ENCODE measurements at regions not wholly inside any gene's neighbourhood (a gene's known extent, or its start where the extent isn't known, plus 50 kb on each side); places are given as distances from the start of the nearest gene placed in this dataset.

GRCh38 chrY:16715278-16715677 lies 1164.7 kb downstream of the CDY2B start:
- no peak overlapping the region for H3K27ac ChIP-seq (ENCODE audit: low read depth in 2 of 2, low read length in 1 of 2)
- no peaks in the 10 kb centered on the region for H3K4me1 ChIP-seq (ENCODE audit: control insufficient read depth in 2 of 2, insufficient read depth in 2 of 2, low read length in 1 of 2)
- no peaks in the 10 kb centered on the region for H3K36me3 ChIP-seq (ENCODE audit: control insufficient read depth in 2 of 2, insufficient read depth in 2 of 2, low read length in 1 of 2)
- no peak overlapping the region for H3K4me3 ChIP-seq (ENCODE audit: low read depth in 1 of 2, low read length in 2 of 2)
- H3K9me3 ChIP-seq (ENCODE audit: control insufficient read depth in 2 of 2, insufficient read depth in 1 of 2, low read depth in 1 of 2, low read length in 1 of 2): no peaks in the 10 kb centered on the region
- H3K27me3 ChIP-seq (ENCODE audit: control insufficient read depth in 1 of 2, insufficient read depth in 2 of 2, low read length in 2 of 2): no peaks in the 10 kb centered on the region

DNA sequence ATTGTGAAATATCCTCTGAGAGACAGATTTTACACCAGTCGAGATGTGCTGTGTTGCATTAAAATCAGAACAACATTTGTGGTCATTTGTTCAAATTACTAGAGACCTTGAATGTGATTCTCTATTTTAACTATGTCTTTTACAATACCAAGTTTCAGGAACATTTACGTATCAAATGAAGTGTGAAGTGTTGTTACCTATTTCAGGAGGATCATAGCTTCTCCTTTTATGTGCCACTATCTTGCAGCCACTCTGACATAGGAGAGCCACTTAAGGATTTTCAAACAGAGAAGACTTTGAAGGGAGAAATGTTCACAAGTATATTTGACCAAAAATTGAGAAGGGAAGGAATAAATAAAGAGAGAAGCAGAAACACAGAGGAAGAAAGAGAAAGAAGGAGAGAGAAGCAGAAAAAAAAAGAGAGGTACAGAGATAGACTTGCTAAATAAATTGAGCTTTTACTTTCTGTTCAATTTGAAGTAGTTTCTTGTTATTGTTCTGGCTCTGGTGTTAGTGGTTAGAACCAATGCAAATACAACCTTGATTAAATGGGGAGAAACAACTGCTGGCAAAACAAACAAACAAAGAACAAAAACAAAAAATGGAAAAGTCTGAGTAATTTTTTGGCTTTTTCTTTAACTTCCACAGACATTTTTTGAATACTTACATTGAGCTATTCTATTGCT lies 1206.8 kb downstream of the CDY2B start:
- 47 to 70% methylated on average over 2 of the region's 2 CpGs for WGBS, 2 donors
- Histone ChIP-seq H3K27me3 (ENCODE audit: control insufficient read depth in 1 of 2, insufficient read depth in 2 of 2, low read length in 2 of 2) (no peaks in the 10 kb centered on the region), H3K36me3 (ENCODE audit: control insufficient read depth in 2 of 2, insufficient read depth in 2 of 2, low read length in 1 of 2) (no peaks in the 10 kb centered on the region), H3K4me3 (ENCODE audit: low read depth in 1 of 2, low read length in 2 of 2) (no peak overlapping the region), H3K9me3 (ENCODE audit: control insufficient read depth in 2 of 2, insufficient read depth in 1 of 2, low read depth in 1 of 2, low read length in 1 of 2) (no peaks in the 10 kb centered on the region), H3K27ac (ENCODE audit: low read depth in 2 of 2, low read length in 1 of 2) (no peak overlapping the region), H3K4me1 (ENCODE audit: control insufficient read depth in 2 of 2, insufficient read depth in 2 of 2, low read length in 1 of 2) (no peaks in the 10 kb centered on the region)

- Histone ChIP-seq H3K36me3 (ENCODE audit: control insufficient read depth in 2 of 2, insufficient read depth in 2 of 2, low read length in 1 of 2) (no peaks in the 10 kb centered on the region), H3K27ac (ENCODE audit: low read depth in 2 of 2, low read length in 1 of 2) (no peak overlapping the region), H3K4me1 (ENCODE audit: control insufficient read depth in 2 of 2, insufficient read depth in 2 of 2, low read length in 1 of 2) (no peaks in the 10 kb centered on the region), H3K4me3 (ENCODE audit: low read depth in 1 of 2, low read length in 2 of 2) (no peak overlapping the region), H3K27me3 (ENCODE audit: control insufficient read depth in 1 of 2, insufficient read depth in 2 of 2, low read length in 2 of 2) (no peaks in the 10 kb centered on the region), H3K9me3 (ENCODE audit: control insufficient read depth in 2 of 2, insufficient read depth in 1 of 2, low read depth in 1 of 2, low read length in 1 of 2) (no peaks in the 10 kb centered on the region)
- 67 to 71% methylated on average over 1 of the region's 1 CpG for WGBS, 2 donors
Observed at GRCh38 chrY:16668402-16668801, 1211.6 kb downstream of the CDY2B start.

DNA sequence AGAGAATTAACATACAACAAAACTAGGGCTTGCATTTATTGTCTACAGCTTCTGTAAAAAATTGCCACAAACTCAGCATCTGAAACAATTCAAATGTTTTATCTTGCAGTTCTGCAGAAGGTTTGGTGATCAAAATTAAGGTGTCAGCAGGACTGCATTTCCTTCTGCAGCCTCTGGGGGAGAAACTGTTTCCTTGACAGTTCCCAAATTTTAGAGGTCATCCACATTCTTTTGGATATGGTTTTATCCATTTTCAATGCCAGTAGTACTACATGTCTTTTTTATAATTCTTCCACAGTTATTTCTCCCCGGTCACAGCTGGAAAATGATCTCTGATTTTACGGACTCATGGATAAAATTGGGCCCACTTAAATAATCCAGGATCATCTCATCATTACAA lies 1217.3 kb downstream of the CDY2B start:
- no peaks in the 10 kb centered on the region for H3K9me3 ChIP-seq (ENCODE audit: control insufficient read depth in 2 of 2, insufficient read depth in 1 of 2, low read depth in 1 of 2, low read length in 1 of 2)
- no peaks in the 10 kb centered on the region for H3K4me1 ChIP-seq (ENCODE audit: control insufficient read depth in 2 of 2, insufficient read depth in 2 of 2, low read length in 1 of 2)
- H3K4me3 ChIP-seq (ENCODE audit: low read depth in 1 of 2, low read length in 2 of 2): no peak overlapping the region
- H3K27me3 ChIP-seq (ENCODE audit: control insufficient read depth in 1 of 2, insufficient read depth in 2 of 2, low read length in 2 of 2): no peaks in the 10 kb centered on the region
- no peak overlapping the region for H3K27ac ChIP-seq (ENCODE audit: low read depth in 2 of 2, low read length in 1 of 2)
- 67 to 78% methylated on average over 1 to 2 of the region's 2 CpGs for WGBS, 2 donors
- no peaks in the 10 kb centered on the region for H3K36me3 ChIP-seq (ENCODE audit: control insufficient read depth in 2 of 2, insufficient read depth in 2 of 2, low read length in 1 of 2)

DNA sequence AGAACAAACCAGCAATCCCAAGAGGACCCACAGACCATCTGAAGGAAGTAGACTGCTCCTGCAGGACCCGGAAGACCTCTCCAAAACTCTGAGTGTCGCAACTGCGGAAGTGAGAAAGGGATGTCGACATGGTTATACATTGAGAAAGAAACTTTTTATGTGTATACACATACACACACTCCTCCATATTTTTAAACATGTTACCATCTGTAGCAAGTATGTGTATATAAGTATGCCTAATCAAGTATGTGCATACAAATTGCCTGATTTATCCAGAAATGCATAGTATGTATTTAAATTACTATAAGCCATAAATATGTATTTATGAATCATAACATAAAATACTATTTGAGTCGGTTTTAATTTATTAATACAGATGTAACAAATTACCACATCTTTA lies 1220.7 kb downstream of the CDY2B start:
- H3K27me3 ChIP-seq (ENCODE audit: control insufficient read depth in 1 of 2, insufficient read depth in 2 of 2, low read length in 2 of 2): no peaks in the 10 kb centered on the region
- no peaks in the 10 kb centered on the region for H3K4me1 ChIP-seq (ENCODE audit: control insufficient read depth in 2 of 2, insufficient read depth in 2 of 2, low read length in 1 of 2)
- H3K4me3 ChIP-seq (ENCODE audit: low read depth in 1 of 2, low read length in 2 of 2): no peak overlapping the region
- H3K9me3 ChIP-seq (ENCODE audit: control insufficient read depth in 2 of 2, insufficient read depth in 1 of 2, low read depth in 1 of 2, low read length in 1 of 2): no peaks in the 10 kb centered on the region
- WGBS, 2 donors: 40 to 90% methylated on average over 1 to 5 of the region's 5 CpGs
- H3K27ac ChIP-seq (ENCODE audit: low read depth in 2 of 2, low read length in 1 of 2): no peak overlapping the region
- no peaks in the 10 kb centered on the region for H3K36me3 ChIP-seq (ENCODE audit: control insufficient read depth in 2 of 2, insufficient read depth in 2 of 2, low read length in 1 of 2)

DNA sequence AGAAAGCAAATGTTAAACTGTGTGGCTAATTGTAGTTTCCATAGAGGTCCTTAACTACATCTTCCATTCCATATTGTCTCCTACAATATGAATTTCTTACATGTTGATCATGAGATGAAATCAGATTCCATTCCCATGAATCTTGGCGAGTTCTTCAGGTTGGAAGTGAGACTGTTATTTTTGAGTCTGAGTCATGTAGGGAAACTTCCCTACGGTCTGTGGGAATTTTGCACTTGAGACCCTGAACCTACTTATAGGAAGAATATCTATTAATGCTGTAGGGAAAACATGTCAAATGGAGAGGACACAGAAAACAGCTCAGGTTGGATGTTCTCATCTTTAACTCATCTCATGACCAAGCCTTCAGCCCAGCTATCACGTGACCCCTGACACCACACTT lies 1226.0 kb downstream of the CDY2B start:
- no peaks in the 10 kb centered on the region for H3K27me3 ChIP-seq (ENCODE audit: control insufficient read depth in 1 of 2, insufficient read depth in 2 of 2, low read length in 2 of 2)
- no peaks in the 10 kb centered on the region for H3K4me1 ChIP-seq (ENCODE audit: control insufficient read depth in 2 of 2, insufficient read depth in 2 of 2, low read length in 1 of 2)
- no peaks in the 10 kb centered on the region for H3K9me3 ChIP-seq (ENCODE audit: control insufficient read depth in 2 of 2, insufficient read depth in 1 of 2, low read depth in 1 of 2, low read length in 1 of 2)
- WGBS, 2 donors: 48 to 74% methylated on average over 2 to 3 of the region's 3 CpGs
- no peak overlapping the region for H3K27ac ChIP-seq (ENCODE audit: low read depth in 2 of 2, low read length in 1 of 2)
- no peaks in the 10 kb centered on the region for H3K36me3 ChIP-seq (ENCODE audit: control insufficient read depth in 2 of 2, insufficient read depth in 2 of 2, low read length in 1 of 2)
- H3K4me3 ChIP-seq (ENCODE audit: low read depth in 1 of 2, low read length in 2 of 2): no peak overlapping the region

- Histone ChIP-seq H3K4me3 (ENCODE audit: low read depth in 1 of 2, low read length in 2 of 2) (no peak overlapping the region), H3K4me1 (ENCODE audit: control insufficient read depth in 2 of 2, insufficient read depth in 2 of 2, low read length in 1 of 2) (no peaks in the 10 kb centered on the region), H3K27ac (ENCODE audit: low read depth in 2 of 2, low read length in 1 of 2) (no peak overlapping the region), H3K9me3 (ENCODE audit: control insufficient read depth in 2 of 2, insufficient read depth in 1 of 2, low read depth in 1 of 2, low read length in 1 of 2) (no peaks in the 10 kb centered on the region), H3K27me3 (ENCODE audit: control insufficient read depth in 1 of 2, insufficient read depth in 2 of 2, low read length in 2 of 2) (no peaks in the 10 kb centered on the region), H3K36me3 (ENCODE audit: control insufficient read depth in 2 of 2, insufficient read depth in 2 of 2, low read length in 1 of 2) (no peaks in the 10 kb centered on the region)
- 76% methylated on average over 3 of the region's 3 CpGs; no CpG with 5 or more reads in 1 of the 2 donors for WGBS, 2 donors
Observed at GRCh38 chrY:16645991-16646390, 1234.0 kb downstream of the CDY2B start.

DNA sequence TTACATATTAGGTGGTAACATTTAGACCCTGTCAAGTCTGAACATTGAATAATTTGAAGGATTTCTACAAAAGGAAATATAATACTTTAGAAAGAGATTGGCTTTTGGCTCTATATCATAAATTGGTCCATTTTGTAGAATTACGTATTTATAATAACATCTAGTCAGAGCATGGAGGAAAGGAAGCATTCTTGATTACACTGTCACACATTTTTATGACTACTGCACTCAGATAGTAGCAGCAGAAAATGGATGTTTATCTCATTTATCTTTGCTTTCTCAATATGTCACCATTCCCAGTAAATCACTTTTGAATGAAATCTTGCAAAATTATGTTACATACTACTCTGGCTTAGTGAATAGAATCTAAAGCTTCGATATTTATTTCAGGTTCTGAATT lies 1234.6 kb downstream of the CDY2B start:
- WGBS, 2 donors: 71 to 92% methylated on average over 2 of the region's 2 CpGs
- Histone ChIP-seq H3K4me1 (ENCODE audit: control insufficient read depth in 2 of 2, insufficient read depth in 2 of 2, low read length in 1 of 2) (no peaks in the 10 kb centered on the region), H3K27ac (ENCODE audit: low read depth in 2 of 2, low read length in 1 of 2) (no peak overlapping the region), H3K9me3 (ENCODE audit: control insufficient read depth in 2 of 2, insufficient read depth in 1 of 2, low read depth in 1 of 2, low read length in 1 of 2) (no peaks in the 10 kb centered on the region), H3K4me3 (ENCODE audit: low read depth in 1 of 2, low read length in 2 of 2) (no peak overlapping the region), H3K27me3 (ENCODE audit: control insufficient read depth in 1 of 2, insufficient read depth in 2 of 2, low read length in 2 of 2) (no peaks in the 10 kb centered on the region), H3K36me3 (ENCODE audit: control insufficient read depth in 2 of 2, insufficient read depth in 2 of 2, low read length in 1 of 2) (no peaks in the 10 kb centered on the region)

- Histone ChIP-seq H3K27ac (ENCODE audit: low read depth in 2 of 2, low read length in 1 of 2) (peak overlapping the region in 1 of 2 donors; percentile 35), H3K36me3 (ENCODE audit: control insufficient read depth in 2 of 2, insufficient read depth in 2 of 2, low read length in 1 of 2) (no peaks in the 10 kb centered on the region), H3K9me3 (ENCODE audit: control insufficient read depth in 2 of 2, insufficient read depth in 1 of 2, low read depth in 1 of 2, low read length in 1 of 2) (no peaks in the 10 kb centered on the region), H3K4me3 (ENCODE audit: low read depth in 1 of 2, low read length in 2 of 2) (no peak overlapping the region), H3K4me1 (ENCODE audit: control insufficient read depth in 2 of 2, insufficient read depth in 2 of 2, low read length in 1 of 2) (no peaks in the 10 kb centered on the region), H3K27me3 (ENCODE audit: control insufficient read depth in 1 of 2, insufficient read depth in 2 of 2, low read length in 2 of 2) (no peaks in the 10 kb centered on the region)
- WGBS, 2 donors: 59 to 100% methylated on average over 2 to 6 of the region's 6 CpGs
Observed at GRCh38 chrY:16644270-16644800, 1235.7 kb downstream of the CDY2B start.

- Histone ChIP-seq H3K27ac (ENCODE audit: low read depth in 2 of 2, low read length in 1 of 2) (no peak overlapping the region), H3K4me1 (ENCODE audit: control insufficient read depth in 2 of 2, insufficient read depth in 2 of 2, low read length in 1 of 2) (peaks cover 0 to 2% of the 10 kb centered on the region in 2 donors), H3K27me3 (ENCODE audit: control insufficient read depth in 1 of 2, insufficient read depth in 2 of 2, low read length in 2 of 2) (no peaks in the 10 kb centered on the region), H3K9me3 (ENCODE audit: control insufficient read depth in 2 of 2, insufficient read depth in 1 of 2, low read depth in 1 of 2, low read length in 1 of 2) (no peaks in the 10 kb centered on the region), H3K36me3 (ENCODE audit: control insufficient read depth in 2 of 2, insufficient read depth in 2 of 2, low read length in 1 of 2) (no peaks in the 10 kb centered on the region), H3K4me3 (ENCODE audit: low read depth in 1 of 2, low read length in 2 of 2) (no peak overlapping the region)
- 30 to 67% methylated on average over 3 of the region's 3 CpGs for WGBS, 2 donors
Observed at GRCh38 chrY:16639777-16640176, 1240.2 kb downstream of the CDY2B start.
